H1 (cell line): ENCODE measurements at regions not wholly inside any gene's neighbourhood (a gene's known extent, or its start where the extent isn't known, plus 50 kb on each side); places are given as distances from the start of the nearest gene placed in this dataset.

ENCODE experiments used
- ASH2L ChIP-seq: fragments of 200-600, 300-600 bp; sonication (generic); IDR thresholded peaks from one replicate; pipeline ENCODE4 v1.7.1; 2017; ENCODE audit warnings: low read length
- CTBP2 ChIP-seq: IDR thresholded peaks from 2 replicates; pipeline ENCODE4 v1.7.0; 2011; ENCODE audit warnings: borderline replicate concordance, mild to moderate bottlenecking, moderate library complexity, mixed read lengths, low read length; ENCODE audit not compliant: insufficient read depth, insufficient read length
- NRF1 ChIP-seq: IDR thresholded peaks from 2 replicates; pipeline ENCODE4 v1.6.1; 2011; ENCODE audit warnings: mild to moderate bottlenecking, low read depth, low read length, improper control_type of control experiment
- POU5F1 ChIP-seq: IDR thresholded peaks from 2 replicates; pipeline ENCODE4 v1.6.1; 2011; ENCODE audit warnings: low read depth, mild to moderate bottlenecking, low read length, moderate library complexity
- TCF12 ChIP-seq: IDR thresholded peaks from 2 replicates; pipeline ENCODE4 v1.6.1; 2011; ENCODE audit warnings: low read depth, mild to moderate bottlenecking, low read length
- ZNF274 ChIP-seq: IDR thresholded peaks from 2 replicates; pipeline ENCODE4 v1.7.0; 2012; ENCODE audit warnings: low read length, borderline replicate concordance; ENCODE audit errors: extremely low read depth

GRCh38 chr3:182612332-182612731 is 181.0 kb upstream of the ATP11B start (continued):
- TF ChIP-seq CTBP2 (no peak), NRF1 (no peak), POU5F1 (no peak), ZNF274 (no peak), ASH2L (no peak), TCF12 (no peak)
